UCSD-AML1 (cell line): ENCODE measurements at regions not wholly inside any gene's neighbourhood (a gene's known extent, or its start where the extent isn't known, plus 50 kb on each side); places are given as distances from the start of the nearest gene placed in this dataset.
"Not testable (repeated sequence)": the region's sequence is repeated elsewhere in the genome, so short reads cannot be mapped to it uniquely, and the experiment has no call there.

Experiments
- DNase-seq: peaks from one replicate; lab custom pipeline; 2025; ENCODE audit not compliant: unreplicated experiment; lab: John Stamatoyannopoulos, UW

DNA sequence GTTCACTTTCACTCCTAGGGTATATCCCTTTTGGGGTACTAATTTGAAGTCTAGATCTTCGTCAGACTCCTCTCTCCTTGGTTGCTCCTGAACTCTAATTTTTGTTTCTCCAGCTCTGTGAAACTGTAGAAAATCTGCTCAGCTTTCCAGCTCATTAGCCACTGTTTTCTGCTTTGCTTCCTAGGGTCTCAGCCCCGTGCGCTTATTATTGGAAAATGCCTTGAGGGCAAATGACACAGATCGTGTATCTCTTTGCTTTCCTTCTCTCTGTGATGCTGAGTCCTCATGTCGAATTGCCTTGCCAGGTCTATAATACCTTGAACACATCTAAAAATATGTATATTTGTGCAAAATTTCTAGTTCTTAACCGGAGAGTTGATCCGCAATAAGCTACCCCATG, 731.1 kb downstream of the EDEM1 start:
- no peak for DNase-seq

DNA sequence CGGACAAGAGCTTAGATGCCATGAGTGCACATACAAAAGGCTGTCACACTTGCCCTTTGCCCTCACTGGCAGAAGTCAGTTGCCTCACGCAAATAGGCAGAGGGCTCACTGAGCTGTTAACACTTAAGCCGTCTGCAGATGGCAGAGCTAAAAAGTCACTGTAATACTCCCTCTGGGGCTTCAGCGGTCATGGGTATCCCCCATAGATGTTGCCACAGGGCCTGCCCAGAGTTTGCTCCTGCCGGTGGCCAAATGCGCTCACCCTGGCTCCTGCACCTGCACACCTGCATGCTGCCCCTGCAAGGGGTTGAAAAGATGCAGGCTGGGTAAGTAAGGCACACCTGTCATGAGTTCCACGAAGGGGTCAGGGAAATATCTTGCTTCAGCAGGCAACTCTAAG, 741.5 kb downstream of the EDEM1 start:
- no peak for DNase-seq

- not testable (repeated sequence) for DNase-seq
Observed at GRCh38 chr3:5944061-5944460, 756.6 kb downstream of the EDEM1 start.

- DNase-seq: no peak
Observed at GRCh38 chr3:5948084-5948483, 760.6 kb downstream of the EDEM1 start.

DNA sequence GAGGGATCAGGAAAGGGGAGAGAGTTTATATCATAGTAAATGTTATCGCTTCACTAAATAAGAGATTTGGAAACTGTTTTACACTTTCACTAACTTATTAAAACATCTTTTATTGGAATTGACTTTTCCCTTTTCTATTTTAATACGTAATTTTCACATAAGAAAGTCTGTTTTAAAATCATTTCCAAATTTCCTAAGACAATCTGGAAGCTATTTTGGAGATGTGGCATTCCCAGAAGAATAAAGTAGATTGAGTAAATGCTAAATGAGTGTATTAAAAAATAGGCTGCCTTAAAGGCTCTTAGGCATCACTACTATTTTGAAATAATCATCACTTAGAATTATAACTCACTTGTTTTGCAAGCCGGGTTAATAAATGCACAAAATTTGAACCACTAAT, 763.5 kb downstream of the EDEM1 start:
- no peak for DNase-seq

DNA sequence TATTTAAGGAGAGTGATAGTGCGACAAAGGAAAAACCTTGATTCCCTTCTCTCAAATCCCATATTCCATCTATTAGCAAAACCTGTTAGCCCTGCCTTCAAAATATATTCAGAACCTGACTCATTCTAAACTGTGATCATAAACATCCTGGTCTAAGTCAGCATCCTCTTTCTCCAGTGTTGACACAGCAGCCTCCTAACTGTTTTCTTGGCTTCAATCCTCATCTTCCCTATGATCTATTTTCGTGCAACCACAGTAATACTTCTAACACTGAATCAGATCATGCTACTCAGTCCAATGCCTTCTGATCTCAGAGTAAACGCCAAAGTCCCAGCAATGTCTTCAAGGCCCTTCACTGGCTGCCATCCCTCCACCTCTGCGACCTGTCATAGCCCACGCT, 785.1 kb downstream of the EDEM1 start:
- DNase-seq: no peak

DNA sequence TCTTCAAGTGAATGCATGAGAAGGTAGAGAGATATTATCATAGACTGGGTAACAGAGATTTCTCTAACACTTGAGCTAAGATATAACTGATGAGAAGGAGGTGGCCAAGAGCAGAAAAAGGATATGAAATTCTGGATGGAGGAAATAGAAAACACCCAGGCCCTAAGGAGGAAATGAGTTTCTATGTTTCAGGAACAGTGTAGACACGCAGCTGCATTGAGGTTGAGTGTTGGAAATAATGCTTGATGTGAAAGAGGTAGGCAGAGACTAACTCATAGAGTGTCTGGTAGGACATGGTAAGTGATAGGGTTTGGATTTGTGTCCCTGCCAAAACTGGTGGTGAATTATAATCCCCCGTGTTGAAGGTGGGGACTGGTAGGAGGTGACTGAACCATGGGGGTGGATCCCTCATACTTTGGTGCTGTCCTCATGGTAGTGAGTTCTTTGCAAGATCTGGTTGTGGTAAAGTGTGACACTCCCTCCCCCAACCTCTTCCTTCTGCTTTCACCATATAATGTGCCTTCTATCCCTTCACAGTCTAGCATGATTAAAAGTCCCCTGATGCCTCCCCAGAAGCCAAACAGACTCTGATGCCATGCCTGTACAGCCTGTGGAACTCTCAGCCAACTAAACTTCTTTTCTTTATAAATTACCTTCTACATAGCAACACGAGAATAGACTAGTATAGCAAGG, 787.3 kb downstream of the EDEM1 start:
- DNase-seq: no peak

- no peak for DNase-seq
Observed at GRCh38 chr3:5977331-5977730, 789.8 kb downstream of the EDEM1 start.

DNA sequence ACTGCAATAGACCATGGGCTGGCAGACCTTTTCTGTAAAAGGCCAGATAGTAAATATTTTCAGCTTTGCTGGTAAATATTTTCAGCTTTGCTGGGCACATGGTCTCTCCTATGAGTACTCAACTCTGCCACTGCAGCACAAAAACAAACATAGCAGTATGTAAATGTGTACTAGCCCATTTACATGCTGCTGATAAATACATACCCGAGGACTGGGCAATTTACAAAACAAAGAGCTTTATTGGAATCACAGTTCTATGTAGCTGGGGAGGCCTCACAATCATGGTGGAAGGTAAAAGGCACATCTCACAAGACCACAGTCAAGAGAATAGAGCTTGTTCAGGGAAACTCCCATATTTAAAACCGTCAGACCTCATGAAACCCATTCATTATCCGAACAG, 793.0 kb downstream of the EDEM1 start:
- no peak for DNase-seq

DNA sequence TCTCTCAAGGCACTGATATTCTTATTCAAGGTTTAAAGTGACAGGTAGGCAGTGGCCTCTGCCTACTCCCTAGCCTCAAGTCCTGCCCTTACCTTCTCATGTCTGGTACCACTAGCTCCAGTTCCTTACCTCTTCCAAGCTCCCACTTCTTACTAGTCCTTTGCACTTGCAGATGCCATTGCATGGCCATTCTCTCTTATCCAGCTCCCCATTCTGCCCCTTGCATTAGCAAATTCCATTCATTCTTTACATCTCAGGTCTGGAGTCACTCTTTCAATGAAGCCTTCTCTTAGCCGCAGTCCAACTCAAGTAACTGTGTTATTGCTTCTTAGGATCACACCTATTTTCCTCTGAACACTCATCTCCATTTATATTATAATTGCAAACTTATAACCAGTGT, 807.1 kb downstream of the EDEM1 start:
- DNase-seq: no peak

GRCh38 chr3:6018456-6018855, 830.9 kb downstream of the EDEM1 start:
- DNase-seq: no peak

- no peak for DNase-seq
Observed at GRCh38 chr3:6022621-6023020, 835.1 kb downstream of the EDEM1 start.

GRCh38 chr3:6025032-6025431, 835.9 kb upstream of the GRM7 start:
- DNase-seq: no peak

GRCh38 chr3:6030648-6031047, 830.3 kb upstream of the GRM7 start:
- not testable (repeated sequence) for DNase-seq

DNA sequence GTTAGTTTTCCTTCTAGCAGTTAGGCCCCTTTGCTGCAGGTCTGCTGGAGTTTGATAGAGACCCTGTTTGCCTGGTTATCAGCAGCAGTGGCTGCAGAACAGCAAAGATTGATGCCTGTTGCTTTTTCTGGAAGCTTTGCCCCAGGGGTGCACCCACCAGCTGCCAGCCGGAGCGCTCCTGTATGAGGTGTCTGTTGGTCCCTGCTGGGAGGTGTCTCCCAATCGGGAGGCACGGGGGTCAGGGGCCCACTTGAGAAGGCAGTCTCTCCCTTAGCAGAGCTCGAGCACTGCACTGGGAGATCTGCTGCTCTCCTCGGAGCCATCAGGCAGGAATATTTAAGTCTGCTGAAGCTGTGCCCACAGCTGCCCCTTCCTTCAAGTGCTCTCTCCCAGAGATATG, 825.3 kb upstream of the GRM7 start:
- DNase-seq: no peak

DNA sequence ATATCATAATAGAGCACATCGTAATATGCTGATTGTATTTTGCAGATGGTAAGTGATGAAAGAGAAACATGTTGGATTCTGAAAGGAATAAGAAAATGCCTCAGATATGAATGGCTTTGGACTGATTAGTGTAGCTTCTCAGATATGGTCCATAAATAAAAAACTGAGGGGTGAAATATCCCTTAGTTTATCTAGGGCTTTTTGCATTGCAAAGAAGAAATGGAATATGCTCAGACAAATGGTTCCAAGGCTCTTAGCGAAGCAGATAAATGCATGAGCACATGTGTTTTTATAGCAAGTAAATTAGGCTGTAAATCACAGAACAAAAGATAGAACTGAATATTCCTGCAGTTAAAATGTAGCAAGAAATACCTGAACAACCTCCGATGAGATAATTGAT, 820.9 kb upstream of the GRM7 start:
- no peak for DNase-seq

- no peak for DNase-seq
Observed at GRCh38 chr3:6041894-6042293, 819.0 kb upstream of the GRM7 start.

- no peak for DNase-seq
Observed at GRCh38 chr3:6047016-6047415, 813.9 kb upstream of the GRM7 start.

GRCh38 chr3:6060251-6060650, 800.7 kb upstream of the GRM7 start:
- no peak for DNase-seq

DNA sequence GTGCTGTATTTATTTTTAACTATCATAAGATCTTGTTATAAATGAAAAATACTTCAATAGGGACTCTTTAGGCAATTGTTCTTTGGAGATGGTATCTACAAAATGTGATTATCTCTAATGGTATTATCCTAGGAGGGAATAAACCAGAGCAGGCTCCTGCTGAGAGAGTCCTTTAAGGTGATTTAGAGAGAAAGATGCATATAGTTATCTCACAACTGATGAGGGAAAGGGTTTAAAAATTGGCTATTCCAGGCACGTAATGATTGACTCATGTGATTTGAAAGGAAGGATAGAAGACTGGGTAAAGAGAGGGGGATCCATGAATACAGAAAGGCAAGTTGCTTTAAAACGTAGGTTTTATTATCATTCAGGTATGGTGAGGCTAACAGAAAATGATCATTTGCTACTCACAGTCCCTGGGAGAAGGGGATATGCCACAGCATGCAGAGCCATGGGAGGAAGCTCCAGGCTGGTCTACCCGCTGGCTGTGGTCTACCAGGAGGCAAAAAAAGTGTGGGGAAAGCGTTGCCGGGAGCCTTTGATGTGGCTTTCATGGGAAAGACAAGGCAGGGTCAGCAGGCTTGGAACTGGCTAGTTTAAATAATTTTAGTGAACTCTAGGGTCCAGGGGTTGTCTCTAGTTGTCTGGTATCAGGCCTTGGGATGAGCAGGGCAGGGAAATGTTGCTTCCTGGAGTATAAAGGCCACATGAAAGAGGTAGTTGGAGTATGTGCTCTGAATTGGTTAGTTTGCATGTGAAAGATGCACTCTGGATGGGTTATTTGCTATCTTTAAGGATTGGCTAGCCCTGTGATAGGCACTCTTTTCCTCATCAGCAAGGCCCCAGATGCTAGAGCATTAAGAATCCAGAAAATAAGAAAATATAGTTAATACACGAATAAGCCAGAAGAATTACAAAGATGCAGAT, 798.4 kb upstream of the GRM7 start:
- no peak for DNase-seq

DNA sequence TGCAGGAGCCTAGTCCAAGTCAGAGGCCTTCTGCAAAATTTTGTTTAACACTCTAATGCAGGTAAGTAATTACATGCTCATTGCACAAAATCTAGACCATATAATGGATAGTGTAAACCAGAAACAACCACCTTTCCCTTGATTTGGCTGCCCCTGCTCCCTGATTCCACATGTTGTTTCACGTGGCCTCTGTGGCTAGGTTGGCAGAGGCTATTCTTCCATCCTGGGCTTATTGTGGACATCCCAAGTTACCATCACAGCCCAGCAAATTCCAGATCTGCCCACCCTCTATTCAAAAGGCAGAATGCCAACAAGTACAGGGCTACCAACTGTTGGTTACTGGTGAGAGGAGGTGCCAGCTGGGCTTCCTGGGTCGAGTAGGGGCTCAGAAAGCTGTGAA, 794.5 kb upstream of the GRM7 start:
- DNase-seq: no peak

DNA sequence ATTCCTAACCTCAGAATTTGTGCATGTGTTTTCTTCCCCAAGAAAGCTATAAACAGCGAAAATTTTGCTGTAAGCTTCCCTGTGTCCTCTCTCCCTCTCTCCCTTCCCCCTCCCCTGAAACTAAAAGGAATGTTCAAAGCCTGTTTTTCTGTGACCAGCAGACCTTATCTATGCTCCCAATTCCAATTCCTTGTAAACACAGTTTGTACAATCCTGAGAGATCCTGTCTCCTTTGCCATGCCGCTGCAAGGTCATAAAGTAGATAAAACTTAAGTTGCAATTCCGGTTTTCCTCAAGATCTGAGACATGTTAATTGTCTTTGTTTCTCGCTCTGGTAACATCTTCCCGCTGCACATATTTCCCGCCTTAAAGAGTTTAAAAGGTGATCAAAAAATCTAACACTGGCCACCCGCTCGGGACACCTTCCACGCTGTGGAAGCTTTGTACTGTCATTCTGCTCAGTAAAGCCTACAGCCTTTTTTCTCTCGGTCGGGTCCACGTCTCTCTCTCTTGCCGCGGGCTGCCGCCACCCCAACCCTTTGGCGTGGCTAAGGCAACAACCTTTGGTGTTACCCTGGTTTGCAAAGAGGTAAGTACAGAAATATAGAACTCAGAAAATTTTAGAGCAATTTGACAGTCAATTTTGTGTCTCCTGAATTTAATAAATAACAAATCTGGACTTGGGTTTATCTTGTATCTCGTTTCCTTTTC, 793.9 kb upstream of the GRM7 start:
- DNase-seq: not testable (repeated sequence)
